ENCODE measurements at regions not wholly inside any gene's neighbourhood (a gene's known extent, or its start where the extent isn't known, plus 50 kb on each side); places are given as distances from the start of the nearest gene placed in this dataset.

DNA sequence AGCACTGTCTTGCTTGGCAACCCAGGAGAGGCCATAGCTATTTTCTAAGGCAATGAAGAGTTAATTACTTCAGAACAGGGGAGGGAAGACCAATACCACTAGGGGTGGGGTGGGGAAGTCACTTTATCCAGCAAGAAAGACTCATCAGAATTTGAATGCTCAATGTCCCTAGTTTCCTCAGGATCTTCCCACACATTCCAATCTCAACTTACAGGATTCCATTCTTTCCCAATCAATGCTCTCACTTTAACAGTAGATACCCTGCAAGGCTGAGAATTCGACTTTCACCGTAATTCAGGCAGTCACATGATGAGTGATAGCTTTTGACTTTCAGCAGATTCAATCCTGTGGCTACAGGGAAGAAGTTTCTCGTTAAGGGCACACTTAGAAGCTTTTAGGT lies 526.6 kb upstream of the SEL1L start:
- no peak for FAIRE-seq

GRCh38 chr14:82067221-82067875 lies 533.7 kb upstream of the SEL1L start:
- DNase-seq (ENCODE audit: insufficient read length, low spot score) (no peak), FAIRE-seq (no peak)
- no peak for TF ChIP-seq POLR2A (IDR thresholded peaks at IDR 0.05; ENCODE audit: low read depth, low read length)

More for the DNA sequence above, 526.6 kb upstream of the SEL1L start:
- TF ChIP-seq POLR2A (IDR thresholded peaks at IDR 0.05; ENCODE audit: low read depth, low read length): no peak
- no peak for DNase-seq (ENCODE audit: insufficient read length, low spot score)

DNA sequence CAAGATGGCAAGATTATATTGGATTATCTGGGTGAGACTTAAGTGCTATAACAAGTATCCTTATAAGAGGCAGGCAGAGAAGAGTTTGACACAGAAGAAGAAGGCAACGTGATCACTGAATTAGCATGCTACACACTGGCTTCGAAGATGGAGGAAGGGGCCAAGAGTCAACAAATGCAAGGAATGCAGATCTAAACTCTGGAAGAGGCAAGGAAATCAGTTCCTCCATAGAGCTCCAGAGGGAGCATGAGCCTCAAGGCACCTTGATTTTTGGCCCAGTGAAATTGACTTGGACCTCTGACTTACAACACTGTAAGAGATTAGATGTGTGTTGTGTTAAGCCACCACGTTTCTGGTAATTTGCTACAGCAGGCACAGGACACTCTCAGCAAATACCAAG lies 536.4 kb upstream of the SEL1L start:
- no peak for TF ChIP-seq POLR2A (IDR thresholded peaks at IDR 0.05; ENCODE audit: low read depth, low read length)
- DNase-seq (ENCODE audit: insufficient read length, low spot score): no peak
- no peak for FAIRE-seq

- TF ChIP-seq POLR2A (IDR thresholded peaks at IDR 0.05; ENCODE audit: low read depth, low read length): no peak
- FAIRE-seq: no peak
- no peak for DNase-seq (ENCODE audit: insufficient read length, low spot score)
Measured at GRCh38 chr14:82070753-82071152, 537.1 kb upstream of the SEL1L start.

GRCh38 chr14:82073547-82073946 lies 539.9 kb upstream of the SEL1L start:
- DNase-seq (ENCODE audit: insufficient read length, low spot score): no peak
- FAIRE-seq: no peak

DNA sequence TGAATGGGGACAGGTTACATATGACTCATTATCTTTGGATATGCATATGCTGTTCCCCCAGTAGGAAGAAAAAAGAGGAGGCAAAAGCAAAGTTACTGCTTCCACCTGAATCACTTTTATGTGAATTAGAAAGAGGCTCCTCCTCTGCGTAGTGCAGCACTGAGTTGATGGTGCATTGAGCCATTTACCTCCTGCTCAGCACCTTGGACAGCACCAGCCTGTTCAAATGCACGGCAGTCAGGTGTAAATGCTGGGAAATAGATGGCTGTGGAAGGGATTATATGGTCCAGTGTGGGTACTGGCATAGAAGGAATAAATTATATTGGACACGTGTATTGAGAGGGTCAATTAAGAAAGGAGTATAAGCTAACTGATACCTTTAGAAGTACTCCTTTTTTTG lies 541.9 kb upstream of the SEL1L start:
- TF ChIP-seq POLR2A (IDR thresholded peaks at IDR 0.05; ENCODE audit: low read depth, low read length): no peak
- DNase-seq (ENCODE audit: insufficient read length, low spot score) (no peak), FAIRE-seq (no peak)

More at GRCh38 chr14:82073547-82073946, 539.9 kb upstream of the SEL1L start:
- TF ChIP-seq POLR2A (IDR thresholded peaks at IDR 0.05; ENCODE audit: low read depth, low read length): no peak

DNA sequence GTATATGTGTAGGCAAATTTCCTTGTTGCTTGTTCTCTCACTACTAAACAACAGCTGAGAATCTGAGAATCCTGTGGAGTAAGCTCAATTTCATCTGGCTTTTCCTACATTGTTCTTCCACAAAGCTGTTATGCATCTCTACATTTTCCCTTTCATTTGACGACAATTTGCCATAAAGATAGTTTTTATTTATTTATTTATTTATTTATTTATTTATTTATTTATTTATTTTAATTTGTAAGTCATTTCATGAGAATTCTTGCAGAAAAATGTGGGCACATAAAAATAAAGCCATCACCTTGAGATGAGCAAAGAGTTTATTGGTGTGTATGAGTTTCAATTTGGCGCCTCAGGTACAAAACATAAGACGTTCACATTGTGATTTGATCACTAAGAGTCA lies 545.9 kb upstream of the SEL1L start:
- no peak for FAIRE-seq
- no peak for TF ChIP-seq POLR2A (IDR thresholded peaks at IDR 0.05; ENCODE audit: low read depth, low read length)
- DNase-seq (ENCODE audit: insufficient read length, low spot score): no peak

DNA sequence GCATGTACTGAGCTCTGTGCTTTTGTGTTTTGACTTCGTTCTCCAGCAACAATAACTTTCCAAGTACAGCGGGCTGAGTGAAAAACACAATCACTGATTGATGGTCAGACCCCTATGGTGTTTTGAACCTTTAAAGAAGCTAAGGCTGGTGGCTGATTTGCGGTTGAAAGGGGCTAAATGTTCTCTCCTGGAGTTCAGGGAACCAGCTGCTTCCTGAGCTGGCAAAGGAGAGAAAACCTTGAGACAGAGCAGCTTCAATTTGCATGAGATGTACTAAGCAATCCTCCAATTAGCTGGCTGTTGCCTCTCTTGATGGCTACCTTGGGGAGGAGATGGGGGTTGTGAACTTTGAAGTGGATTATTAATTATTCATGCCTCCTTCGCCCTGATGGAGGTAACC lies 546.7 kb upstream of the SEL1L start:
- no peak for TF ChIP-seq POLR2A (IDR thresholded peaks at IDR 0.05; ENCODE audit: low read depth, low read length)
- FAIRE-seq (no peak), DNase-seq (ENCODE audit: insufficient read length, low spot score) (no peak)

DNA sequence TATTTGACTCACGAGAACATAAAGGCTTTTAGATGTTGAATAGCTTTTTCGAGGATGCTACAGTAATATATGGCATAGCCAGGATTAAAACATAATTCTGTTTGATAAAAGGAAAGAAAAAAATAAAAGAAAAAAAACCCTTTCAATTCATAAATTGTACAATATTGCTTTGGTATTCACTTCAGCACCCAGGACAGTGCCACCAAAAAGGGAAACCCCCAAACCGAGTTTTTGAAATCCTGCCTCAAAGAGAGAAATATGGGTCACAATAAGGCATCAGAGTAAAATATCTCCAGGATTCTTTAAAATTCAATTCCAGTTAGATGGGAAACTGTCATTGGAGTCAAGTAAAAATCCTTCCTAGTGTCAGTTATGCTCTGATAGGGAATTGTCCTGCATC lies 551.2 kb upstream of the SEL1L start:
- no peak for TF ChIP-seq POLR2A (IDR thresholded peaks at IDR 0.05; ENCODE audit: low read depth, low read length)
- DNase-seq (ENCODE audit: insufficient read length, low spot score): no peak
- FAIRE-seq: no peak

DNA sequence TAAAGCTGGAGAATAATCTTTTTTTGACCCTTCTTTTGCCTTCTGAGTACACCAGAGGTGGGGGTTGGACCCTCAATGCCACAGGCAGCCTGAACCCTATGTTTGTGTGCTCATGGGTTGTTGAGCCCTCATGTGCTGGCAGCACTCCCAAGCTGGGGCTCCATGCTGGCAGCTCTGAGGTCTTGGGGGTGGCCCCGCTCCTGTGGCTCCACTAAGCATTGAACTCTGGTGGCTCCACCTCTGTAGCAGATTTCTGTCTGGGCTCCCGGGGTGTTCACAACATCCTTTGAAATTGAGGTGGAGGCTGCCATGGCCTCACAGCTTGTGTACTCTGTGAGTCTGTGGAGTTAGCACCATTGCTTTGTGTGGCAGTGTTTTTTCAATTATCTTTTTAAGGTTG lies 557.4 kb upstream of the SEL1L start:
- TF ChIP-seq POLR2A (IDR thresholded peaks at IDR 0.05; ENCODE audit: low read depth, low read length): no peak
- FAIRE-seq (no peak), DNase-seq (ENCODE audit: insufficient read length, low spot score) (no peak)

- DNase-seq (ENCODE audit: insufficient read length, low spot score): no peak
- FAIRE-seq: no peak
- no peak for TF ChIP-seq POLR2A (IDR thresholded peaks at IDR 0.05; ENCODE audit: low read depth, low read length)
Measured at GRCh38 chr14:82094829-82095345, 561.2 kb upstream of the SEL1L start.

- TF ChIP-seq POLR2A (IDR thresholded peaks at IDR 0.05; ENCODE audit: low read depth, low read length): no peak
- FAIRE-seq: no peak
Measured at GRCh38 chr14:82104013-82104412, 570.4 kb upstream of the SEL1L start.

DNA sequence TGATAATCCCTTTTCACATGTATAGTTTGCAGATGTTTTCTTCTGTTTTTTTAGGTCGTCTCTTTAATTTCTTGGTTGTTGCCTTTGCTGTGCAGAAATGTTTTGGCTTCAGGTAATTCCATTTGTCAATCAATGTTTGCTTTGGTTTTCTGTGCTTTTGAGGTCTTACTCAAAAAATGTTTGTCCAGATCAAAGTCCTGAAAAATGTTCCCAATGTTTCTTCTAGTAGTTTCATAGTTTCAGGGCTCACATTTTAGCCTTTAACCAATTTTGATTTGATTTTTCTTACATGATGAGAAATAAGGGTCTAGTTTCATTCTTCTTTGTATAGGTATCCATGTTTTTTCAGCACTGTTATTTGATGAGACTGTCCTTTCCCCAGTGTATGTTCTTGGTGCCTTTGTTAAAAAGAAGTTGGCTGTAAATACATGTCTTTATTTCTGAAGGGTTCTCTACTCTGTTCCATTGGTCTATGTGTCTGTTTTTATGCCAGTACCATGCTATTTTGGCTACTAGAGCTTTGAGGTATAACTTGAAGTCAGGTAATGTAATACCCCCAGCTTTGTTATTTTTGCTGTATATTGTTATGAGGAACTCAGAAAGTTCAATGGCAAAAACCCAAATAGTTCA lies 578.7 kb upstream of the SEL1L start:
- DNase-seq (ENCODE audit: insufficient read length, low spot score): no peak
- FAIRE-seq: no peak
- TF ChIP-seq POLR2A (IDR thresholded peaks at IDR 0.05; ENCODE audit: low read depth, low read length): no peak

More at GRCh38 chr14:82104013-82104412, 570.4 kb upstream of the SEL1L start:
- no peak for DNase-seq (ENCODE audit: insufficient read length, low spot score)

DNA sequence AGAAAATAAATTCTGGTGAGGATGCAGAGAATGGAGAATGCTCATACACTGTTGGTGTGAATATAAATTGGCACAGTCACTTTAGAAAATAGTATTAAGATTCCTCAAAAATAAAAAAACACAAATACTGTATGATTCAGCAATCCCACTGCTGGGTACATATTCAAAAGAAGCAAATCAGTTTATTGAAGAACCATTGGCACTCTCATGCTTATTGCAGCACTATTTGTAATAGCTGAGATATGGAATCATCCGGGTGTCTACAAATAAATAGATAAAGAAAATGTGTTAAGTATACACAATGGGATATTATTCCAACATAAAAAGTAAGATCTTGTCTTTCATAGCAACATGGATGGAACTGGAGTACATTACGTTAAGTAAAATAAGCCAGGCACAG lies 579.4 kb upstream of the SEL1L start:
- TF ChIP-seq POLR2A (IDR thresholded peaks at IDR 0.05; ENCODE audit: low read depth, low read length): no peak
- no peak for FAIRE-seq
- DNase-seq (ENCODE audit: insufficient read length, low spot score): no peak

- TF ChIP-seq POLR2A (IDR thresholded peaks at IDR 0.05; ENCODE audit: low read depth, low read length): no peak
- FAIRE-seq (no peak), DNase-seq (ENCODE audit: insufficient read length, low spot score) (no peak)
Measured at GRCh38 chr14:82113710-82114109, 580.1 kb upstream of the SEL1L start.

All from H54 (cell line).